ENCODE measurements at regions not wholly inside any gene's neighbourhood (a gene's known extent, or its start where the extent isn't known, plus 50 kb on each side); places are given as distances from the start of the nearest gene placed in this dataset.

DNA sequence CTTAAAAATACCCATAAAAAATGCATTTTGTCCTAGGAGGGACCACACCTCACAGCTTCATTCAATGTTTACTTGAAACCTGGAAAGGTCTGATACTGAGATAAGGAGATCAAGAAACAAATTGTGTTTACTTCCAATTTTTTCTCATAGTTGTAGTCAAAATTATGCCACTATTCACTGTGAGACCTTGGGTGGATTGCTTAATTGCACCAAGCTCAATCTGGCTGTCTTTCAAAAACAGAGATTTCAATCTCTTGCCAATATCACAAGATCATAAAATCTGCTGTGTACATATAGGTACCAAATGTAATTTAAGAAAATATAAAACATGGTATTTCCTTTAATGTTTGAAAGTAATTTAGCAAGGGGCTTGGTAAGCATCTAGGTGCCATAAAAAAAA lies 186.4 kb upstream of the THBS1 start:
- DNase-seq (ENCODE audit: low read depth) (no peak), FAIRE-seq (no peak)

DNA sequence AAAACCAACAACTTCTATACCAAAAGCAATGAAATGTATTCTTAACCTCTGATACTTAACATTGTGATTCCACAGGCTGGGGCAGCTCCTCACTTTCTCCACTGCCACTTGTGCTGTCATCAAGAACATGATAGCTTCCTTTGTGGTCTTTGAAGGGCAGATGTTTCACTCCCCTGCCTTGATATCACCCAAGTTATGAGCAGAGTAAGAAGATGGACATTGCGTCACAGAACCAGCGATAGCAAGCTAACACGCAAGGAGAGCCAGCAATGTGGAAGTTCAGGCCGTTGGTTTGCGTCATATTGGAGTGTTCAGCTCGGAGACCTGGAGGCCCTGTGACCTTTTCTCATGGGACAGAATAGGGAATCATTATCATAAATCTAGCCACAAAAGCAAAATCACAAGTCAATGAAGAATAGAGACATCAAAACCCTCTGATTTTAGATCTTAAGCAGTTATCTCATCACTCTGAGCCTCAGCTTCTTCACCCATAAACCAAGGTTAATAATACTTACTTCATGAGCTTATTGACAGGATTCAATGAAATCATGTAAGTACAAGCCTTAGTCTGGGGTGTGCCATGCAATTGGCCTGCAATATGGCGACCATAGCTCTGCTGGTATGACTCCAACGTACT lies 183.8 kb upstream of the THBS1 start:
- Histone ChIP-seq H3K27me3 (ENCODE audit: insufficient read depth, low read length) (no peaks in the 10 kb centered on the region), H3K79me2 (ENCODE audit: insufficient read depth, low read length) (no peaks in the 10 kb centered on the region), H3K9me3 (ENCODE audit: insufficient read depth, low read depth, low read length) (no peaks in the 10 kb centered on the region), H3K4me2 (ENCODE audit: low read length) (no peak overlapping the region), H3K4me1 (ENCODE audit: insufficient read depth, low read length) (no peaks in the 10 kb centered on the region), H3K9ac (ENCODE audit: low read length) (no peak overlapping the region), H3K36me3 (ENCODE audit: insufficient read depth, low read length) (no peaks in the 10 kb centered on the region), H4K20me1 (ENCODE audit: insufficient read depth, low read length) (no peaks in the 10 kb centered on the region), H3K4me3 (ENCODE audit: insufficient read depth, low read depth, low read length) (no peak overlapping the region), H3K27ac (ENCODE audit: low read depth, low read length) (no peak overlapping the region), H2AFZ (ENCODE audit: low read depth, low read length) (no peak overlapping the region)
- Mint-ChIP-seq H3K4me1 (ENCODE audit: low read depth, unreplicated experiment) (peaks cover 26% of the 10 kb centered on the region), H3K4me3 (ENCODE audit: unreplicated experiment) (no peak overlapping the region), H3K36me3 (ENCODE audit: low read depth, unreplicated experiment) (no peaks in the 10 kb centered on the region), H3K27me3 (ENCODE audit: low read depth, unreplicated experiment) (peaks cover 4% of the 10 kb centered on the region), H3K27ac (ENCODE audit: unreplicated experiment) (no peak overlapping the region), H3K9me3 (ENCODE audit: unreplicated experiment) (no peaks in the 10 kb centered on the region)
- TF ChIP-seq EZH2 (IDR thresholded peaks at IDR 0.05; ENCODE audit: insufficient read depth, low read length) = no peak
- TF ChIP-seq, protein P1, sequence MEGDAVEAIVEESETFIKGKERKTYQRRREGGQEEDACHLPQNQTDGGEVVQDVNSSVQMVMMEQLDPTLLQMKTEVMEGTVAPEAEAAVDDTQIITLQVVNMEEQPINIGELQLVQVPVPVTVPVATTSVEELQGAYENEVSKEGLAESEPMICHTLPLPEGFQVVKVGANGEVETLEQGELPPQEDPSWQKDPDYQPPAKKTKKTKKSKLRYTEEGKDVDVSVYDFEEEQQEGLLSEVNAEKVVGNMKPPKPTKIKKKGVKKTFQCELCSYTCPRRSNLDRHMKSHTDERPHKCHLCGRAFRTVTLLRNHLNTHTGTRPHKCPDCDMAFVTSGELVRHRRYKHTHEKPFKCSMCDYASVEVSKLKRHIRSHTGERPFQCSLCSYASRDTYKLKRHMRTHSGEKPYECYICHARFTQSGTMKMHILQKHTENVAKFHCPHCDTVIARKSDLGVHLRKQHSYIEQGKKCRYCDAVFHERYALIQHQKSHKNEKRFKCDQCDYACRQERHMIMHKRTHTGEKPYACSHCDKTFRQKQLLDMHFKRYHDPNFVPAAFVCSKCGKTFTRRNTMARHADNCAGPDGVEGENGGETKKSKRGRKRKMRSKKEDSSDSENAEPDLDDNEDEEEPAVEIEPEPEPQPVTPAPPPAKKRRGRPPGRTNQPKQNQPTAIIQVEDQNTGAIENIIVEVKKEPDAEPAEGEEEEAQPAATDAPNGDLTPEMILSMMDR (IDR thresholded peaks at IDR 0.05; ENCODE audit: insufficient read depth, low read depth, low read length) = no peak
- no peak for FAIRE-seq
- DNase-seq (ENCODE audit: low read depth) = no peak

More for the DNA sequence above, 186.4 kb upstream of the THBS1 start:
- Histone ChIP-seq H3K4me1 (ENCODE audit: insufficient read depth, low read length) (no peaks in the 10 kb centered on the region), H2AFZ (ENCODE audit: low read depth, low read length) (no peak overlapping the region), H3K79me2 (ENCODE audit: insufficient read depth, low read length) (no peaks in the 10 kb centered on the region), H3K4me2 (ENCODE audit: low read length) (no peak overlapping the region), H3K4me3 (ENCODE audit: insufficient read depth, low read depth, low read length) (no peak overlapping the region), H4K20me1 (ENCODE audit: insufficient read depth, low read length) (no peaks in the 10 kb centered on the region), H3K9ac (ENCODE audit: low read length) (no peak overlapping the region), H3K27me3 (ENCODE audit: insufficient read depth, low read length) (no peaks in the 10 kb centered on the region), H3K27ac (ENCODE audit: low read depth, low read length) (no peak overlapping the region), H3K36me3 (ENCODE audit: insufficient read depth, low read length) (no peaks in the 10 kb centered on the region), H3K9me3 (ENCODE audit: insufficient read depth, low read depth, low read length) (no peaks in the 10 kb centered on the region)
- TF ChIP-seq EZH2 (IDR thresholded peaks at IDR 0.05; ENCODE audit: insufficient read depth, low read length) = no peak
- TF ChIP-seq, protein P1 (IDR thresholded peaks at IDR 0.05; ENCODE audit: insufficient read depth, low read depth, low read length) = no peak
- Mint-ChIP-seq H3K4me1 (ENCODE audit: low read depth, unreplicated experiment) (peaks cover 21% of the 10 kb centered on the region), H3K27me3 (ENCODE audit: low read depth, unreplicated experiment) (peaks cover 4% of the 10 kb centered on the region), H3K9me3 (ENCODE audit: unreplicated experiment) (no peaks in the 10 kb centered on the region), H3K36me3 (ENCODE audit: low read depth, unreplicated experiment) (no peaks in the 10 kb centered on the region), H3K4me3 (ENCODE audit: unreplicated experiment) (no peak overlapping the region), H3K27ac (ENCODE audit: unreplicated experiment) (no peak overlapping the region)

DNA sequence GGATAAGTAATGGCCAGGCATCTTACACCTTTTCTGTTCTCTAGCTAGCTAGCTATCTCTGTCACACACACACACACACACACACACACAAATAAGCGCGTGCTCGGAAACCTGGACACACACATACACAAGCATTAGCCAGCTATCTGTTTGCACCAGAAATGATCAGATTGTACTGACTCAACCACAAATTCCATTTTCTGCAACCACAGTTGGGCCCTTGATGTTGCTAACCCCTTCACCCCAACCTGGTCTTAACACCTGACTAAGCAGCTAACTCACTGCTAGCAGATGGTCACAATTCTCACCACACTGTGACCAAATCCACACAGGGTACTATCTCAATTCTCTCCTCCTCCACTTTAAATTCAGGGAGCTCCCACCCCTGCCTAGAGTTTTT lies 183.0 kb upstream of the THBS1 start:
- peaks cover 20% of the 10 kb centered on the region for H3K4me1 Mint-ChIP-seq (ENCODE audit: low read depth, unreplicated experiment)

More for the DNA sequence above, 183.0 kb upstream of the THBS1 start:
- no peaks in the 10 kb centered on the region for H3K27me3 ChIP-seq (ENCODE audit: insufficient read depth, low read length)
- no peak overlapping the region for H2AFZ ChIP-seq (ENCODE audit: low read depth, low read length)
- FAIRE-seq (no peak), DNase-seq (ENCODE audit: low read depth) (peak; percentile 45)
- Mint-ChIP-seq H3K27ac (ENCODE audit: unreplicated experiment) (no peak overlapping the region), H3K9me3 (ENCODE audit: unreplicated experiment) (no peaks in the 10 kb centered on the region), H3K27me3 (ENCODE audit: low read depth, unreplicated experiment) (peaks cover 4% of the 10 kb centered on the region), H3K4me3 (ENCODE audit: unreplicated experiment) (no peak overlapping the region), H3K36me3 (ENCODE audit: low read depth, unreplicated experiment) (no peaks in the 10 kb centered on the region)
- no peak overlapping the region for H3K4me3 ChIP-seq (ENCODE audit: insufficient read depth, low read depth, low read length)
- no peaks in the 10 kb centered on the region for H3K79me2 ChIP-seq (ENCODE audit: insufficient read depth, low read length)
- H3K4me2 ChIP-seq (ENCODE audit: low read length) = no peak overlapping the region
- no peak overlapping the region for H3K9ac ChIP-seq (ENCODE audit: low read length)
- no peaks in the 10 kb centered on the region for H3K4me1 ChIP-seq (ENCODE audit: insufficient read depth, low read length)
- TF ChIP-seq, protein P1 (IDR thresholded peaks at IDR 0.05; ENCODE audit: insufficient read depth, low read depth, low read length) = no peak
- no peak for TF ChIP-seq EZH2 (IDR thresholded peaks at IDR 0.05; ENCODE audit: insufficient read depth, low read length)
- no peak overlapping the region for H3K27ac ChIP-seq (ENCODE audit: low read depth, low read length)
- no peaks in the 10 kb centered on the region for H4K20me1 ChIP-seq (ENCODE audit: insufficient read depth, low read length)
- H3K9me3 ChIP-seq (ENCODE audit: insufficient read depth, low read depth, low read length) = no peaks in the 10 kb centered on the region
- H3K36me3 ChIP-seq (ENCODE audit: insufficient read depth, low read length) = no peaks in the 10 kb centered on the region
